GM19025 (cell line): ENCODE measurements at regions not wholly inside any gene's neighbourhood (a gene's known extent, or its start where the extent isn't known, plus 50 kb on each side); places are given as distances from the start of the nearest gene placed in this dataset.

ENCODE experiments used
- ATAC-seq: cut with Tn5 transposase; IDR thresholded peaks from one replicate; pipeline ENCODE4 v1.9.1; 2021; ENCODE audit warnings: mild to moderate bottlenecking, low read depth, moderate library complexity; ENCODE audit not compliant: unreplicated experiment

- no peak for ATAC-seq
Observed at GRCh38 chr2:234211797-234212196, 161.3 kb downstream of the SPP2 start.

GRCh38 chr2:234206738-234207137, 156.2 kb downstream of the SPP2 start:
- ATAC-seq = no peak

GRCh38 chr2:234204480-234204879, 154.0 kb downstream of the SPP2 start:
- no peak for ATAC-seq

GRCh38 chr2:234203135-234203984, 152.9 kb downstream of the SPP2 start:
- no peak for ATAC-seq

- ATAC-seq = no peak
Observed at GRCh38 chr2:234202601-234203000, 152.1 kb downstream of the SPP2 start.

GRCh38 chr2:234199996-234200395, 149.5 kb downstream of the SPP2 start:
- no peak for ATAC-seq

GRCh38 chr2:234198976-234199375, 148.5 kb downstream of the SPP2 start:
- ATAC-seq = no peak

GRCh38 chr2:234195516-234195915, 145.0 kb downstream of the SPP2 start:
- no peak for ATAC-seq

GRCh38 chr2:234193977-234194563, 143.6 kb downstream of the SPP2 start:
- no peak for ATAC-seq

- no peak for ATAC-seq
Observed at GRCh38 chr2:234191819-234192407, 141.4 kb downstream of the SPP2 start.

GRCh38 chr2:234189786-234190300, 139.3 kb downstream of the SPP2 start:
- ATAC-seq = no peak

- ATAC-seq = no peak
Observed at GRCh38 chr2:234189230-234189629, 138.7 kb downstream of the SPP2 start.

GRCh38 chr2:234187646-234188174, 137.2 kb downstream of the SPP2 start:
- ATAC-seq = no peak

GRCh38 chr2:234181121-234181520, 130.6 kb downstream of the SPP2 start:
- ATAC-seq = no peak

- ATAC-seq = no peak
Observed at GRCh38 chr2:234179031-234179363, 128.5 kb downstream of the SPP2 start.

- no peak for ATAC-seq
Observed at GRCh38 chr2:234178330-234179030, 128.0 kb downstream of the SPP2 start.

GRCh38 chr2:234175649-234176048, 125.1 kb downstream of the SPP2 start:
- ATAC-seq = no peak

GRCh38 chr2:234174742-234175141, 124.2 kb downstream of the SPP2 start:
- ATAC-seq = no peak

GRCh38 chr2:234172532-234172931, 122.0 kb downstream of the SPP2 start:
- ATAC-seq = no peak

- ATAC-seq = no peak
Observed at GRCh38 chr2:234172066-234172465, 121.6 kb downstream of the SPP2 start.

GRCh38 chr2:234171666-234172065, 121.2 kb downstream of the SPP2 start:
- no peak for ATAC-seq
